Smooth muscle cell (in vitro differentiated cells): ENCODE measurements at regions not wholly inside any gene's neighbourhood (a gene's known extent, or its start where the extent isn't known, plus 50 kb on each side); places are given as distances from the start of the nearest gene placed in this dataset.
A peak's percentile ranks its signal among the peaks of the same experiment; 100 is the strongest.

ENCODE experiments used
- DNase-seq: peaks from one replicate; lab custom pipeline; 2025; ENCODE audit not compliant: unreplicated experiment; lab: John Stamatoyannopoulos, UW
- H2AFZ ChIP-seq: fragments of 200-600 bp; sonication (generic); 2 replicates; pipeline ENCODE4 v1.6.0; 2016; ENCODE audit warnings: antibody characterized with exemption, low read depth, mild to moderate bottlenecking
- H3F3A ChIP-seq: fragments of 200-600 bp; sonication (generic); 2 replicates; pipeline ENCODE4 v1.6.0; 2017; ENCODE audit warnings: antibody characterized with exemption, low read depth
- H3K27ac ChIP-seq: fragments of 200-600 bp; sonication (generic); 2 replicates; pipeline ENCODE4 v1.5.1; 2016; ENCODE audit warnings: low read depth, mild to moderate bottlenecking
- H3K27me3 ChIP-seq: fragments of 200-600 bp; sonication (generic); 2 replicates; pipeline ENCODE4 v1.6.1; 2016; ENCODE audit warnings: low read depth, mild to moderate bottlenecking
- H3K36me3 ChIP-seq: fragments of 200-600 bp; sonication (generic); 2 replicates; pipeline ENCODE4 v1.5.1; 2016; ENCODE audit warnings: low read depth
- H3K4me1 ChIP-seq: fragments of 200-600 bp; sonication (generic); 2 replicates; pipeline ENCODE4 v1.5.1; 2016; ENCODE audit warnings: low read depth
- H3K4me2 ChIP-seq: fragments of 200-600 bp; sonication (generic); 2 replicates; pipeline ENCODE4 v1.6.0; 2016; ENCODE audit warnings: mild to moderate bottlenecking
- H3K4me3 ChIP-seq: fragments of 200-600 bp; sonication (generic); 2 replicates; pipeline ENCODE4 v1.5.1; 2016; ENCODE audit warnings: mild to moderate bottlenecking
- H3K79me2 ChIP-seq: fragments of 200-600 bp; sonication (generic); 2 replicates; pipeline ENCODE4 v1.6.0; 2016; ENCODE audit warnings: low read depth, mild to moderate bottlenecking
- H3K9ac ChIP-seq: fragments of 200-600 bp; sonication (generic); 2 replicates; pipeline ENCODE4 v1.6.0; 2016; ENCODE audit warnings: low read depth
- H3K9me3 ChIP-seq: fragments of 200-600 bp; sonication (generic); replicated peaks from 2 replicates; pipeline ENCODE4 v1.5.1; 2016; ENCODE audit warnings: low read depth
- H4K20me1 ChIP-seq: fragments of 200-600 bp; sonication (generic); 2 replicates; pipeline ENCODE4 v1.6.0; 2016; ENCODE audit warnings: low read depth
- WGBS: methylation state at CpG from one replicate; pipeline ENCODE4 v1.1.7; 2016; ENCODE audit warnings: low lambda C conversion rate; 5-methylcytosine and 5-hydroxymethylcytosine counted together
- TF ChIP-seq, protein P1 (sequence below): fragments of 200-600 bp; sonication (generic); IDR thresholded peaks from 2 replicates; pipeline ENCODE4 v1.5.1; 2017; ENCODE audit warnings: borderline replicate concordance, mild to moderate bottlenecking, antibody characterized with exemption; ENCODE audit not compliant: insufficient read depth, poor library complexity, severe bottlenecking

GRCh38 chr3:101123081-101123480 is 129.9 kb upstream of the ABI3BP start:
- H3K9me3 ChIP-seq = no peaks in the 10 kb centered on the region
- no peak overlapping the region for H3K27ac ChIP-seq
- H3K79me2 ChIP-seq = no peaks in the 10 kb centered on the region
- no peaks in the 10 kb centered on the region for H3K36me3 ChIP-seq
- H3F3A ChIP-seq = no peaks in the 10 kb centered on the region
- H3K4me1 ChIP-seq = no peaks in the 10 kb centered on the region
- TF ChIP-seq, protein P1, sequence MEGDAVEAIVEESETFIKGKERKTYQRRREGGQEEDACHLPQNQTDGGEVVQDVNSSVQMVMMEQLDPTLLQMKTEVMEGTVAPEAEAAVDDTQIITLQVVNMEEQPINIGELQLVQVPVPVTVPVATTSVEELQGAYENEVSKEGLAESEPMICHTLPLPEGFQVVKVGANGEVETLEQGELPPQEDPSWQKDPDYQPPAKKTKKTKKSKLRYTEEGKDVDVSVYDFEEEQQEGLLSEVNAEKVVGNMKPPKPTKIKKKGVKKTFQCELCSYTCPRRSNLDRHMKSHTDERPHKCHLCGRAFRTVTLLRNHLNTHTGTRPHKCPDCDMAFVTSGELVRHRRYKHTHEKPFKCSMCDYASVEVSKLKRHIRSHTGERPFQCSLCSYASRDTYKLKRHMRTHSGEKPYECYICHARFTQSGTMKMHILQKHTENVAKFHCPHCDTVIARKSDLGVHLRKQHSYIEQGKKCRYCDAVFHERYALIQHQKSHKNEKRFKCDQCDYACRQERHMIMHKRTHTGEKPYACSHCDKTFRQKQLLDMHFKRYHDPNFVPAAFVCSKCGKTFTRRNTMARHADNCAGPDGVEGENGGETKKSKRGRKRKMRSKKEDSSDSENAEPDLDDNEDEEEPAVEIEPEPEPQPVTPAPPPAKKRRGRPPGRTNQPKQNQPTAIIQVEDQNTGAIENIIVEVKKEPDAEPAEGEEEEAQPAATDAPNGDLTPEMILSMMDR = no peak
- no peak overlapping the region for H3K9ac ChIP-seq
- H3K4me3 ChIP-seq = no peak overlapping the region
- no peaks in the 10 kb centered on the region for H4K20me1 ChIP-seq
- 84% methylated on average over 2 of the region's 2 CpGs for WGBS
- peaks cover 4% of the 10 kb centered on the region for H3K27me3 ChIP-seq
- DNase-seq = no peak
- H3K4me2 ChIP-seq = no peak overlapping the region
- no peak overlapping the region for H2AFZ ChIP-seq

GRCh38 chr3:101122681-101123080 is 129.5 kb upstream of the ABI3BP start:
- no peaks in the 10 kb centered on the region for H3F3A ChIP-seq
- no peaks in the 10 kb centered on the region for H3K4me1 ChIP-seq
- peaks cover 4% of the 10 kb centered on the region for H3K27me3 ChIP-seq
- H2AFZ ChIP-seq = no peak overlapping the region
- no peak for DNase-seq
- no peaks in the 10 kb centered on the region for H4K20me1 ChIP-seq
- no peaks in the 10 kb centered on the region for H3K79me2 ChIP-seq
- no peak overlapping the region for H3K27ac ChIP-seq
- no peak overlapping the region for H3K4me3 ChIP-seq
- TF ChIP-seq, protein P1 = no peak
- 74% methylated on average over 2 of the region's 2 CpGs for WGBS
- no peaks in the 10 kb centered on the region for H3K36me3 ChIP-seq
- H3K9ac ChIP-seq = no peak overlapping the region
- H3K4me2 ChIP-seq = no peak overlapping the region
- H3K9me3 ChIP-seq = no peaks in the 10 kb centered on the region

DNA sequence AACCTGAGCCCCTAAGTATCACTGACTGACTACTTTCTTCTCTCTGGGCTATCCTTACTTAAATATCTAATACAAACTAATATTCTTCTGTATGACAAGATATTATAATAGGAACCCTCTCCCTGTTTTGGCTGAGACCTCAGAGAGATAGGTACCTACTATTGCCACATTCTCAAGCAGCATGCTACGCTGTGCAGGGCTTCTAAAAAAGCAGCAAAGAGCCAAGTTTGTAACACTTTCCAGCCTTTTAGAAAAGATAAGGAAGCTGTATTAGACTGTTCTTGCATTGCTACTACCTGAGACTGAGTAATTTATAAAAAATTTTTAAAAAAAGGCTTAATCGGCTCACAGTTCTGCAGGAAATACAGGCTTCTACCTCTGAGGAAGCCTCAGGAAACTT is 126.8 kb upstream of the ABI3BP start:
- Histone ChIP-seq H4K20me1 (no peaks in the 10 kb centered on the region), H3F3A (no peaks in the 10 kb centered on the region), H3K79me2 (no peaks in the 10 kb centered on the region), H3K9me3 (no peaks in the 10 kb centered on the region), H3K27ac (no peak overlapping the region), H3K4me1 (no peaks in the 10 kb centered on the region), H3K9ac (no peak overlapping the region), H3K4me3 (no peak overlapping the region), H3K27me3 (no peaks in the 10 kb centered on the region), H2AFZ (no peak overlapping the region), H3K4me2 (no peak overlapping the region), H3K36me3 (no peaks in the 10 kb centered on the region)
- DNase-seq = no peak
- TF ChIP-seq, protein P1 = no peak
- 87% methylated on average over 2 of the region's 2 CpGs for WGBS

DNA sequence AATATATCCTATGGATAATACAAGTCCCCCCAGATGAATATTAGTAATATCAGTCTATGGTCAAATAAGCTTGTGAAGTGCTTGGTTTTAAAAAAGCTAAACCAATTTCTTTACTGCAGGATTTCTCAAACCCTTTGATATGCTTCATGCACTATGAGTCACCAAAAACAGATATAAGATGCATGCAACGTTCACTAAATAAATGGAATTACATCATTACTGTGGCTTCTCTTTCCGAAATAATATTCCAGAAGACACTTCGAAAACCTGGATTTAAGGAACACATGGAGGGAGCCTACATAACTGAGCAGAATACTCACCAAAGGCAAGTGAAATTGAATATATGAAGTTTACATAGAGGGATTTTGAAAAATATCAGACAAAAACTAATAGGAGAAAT is 126.3 kb upstream of the ABI3BP start:
- TF ChIP-seq, protein P1 = no peak
- H2AFZ ChIP-seq = no peak overlapping the region
- no peaks in the 10 kb centered on the region for H4K20me1 ChIP-seq
- no peak for DNase-seq
- H3K4me1 ChIP-seq = no peaks in the 10 kb centered on the region
- peak overlapping the region; percentile 35 for H3K27ac ChIP-seq
- H3K9me3 ChIP-seq = no peaks in the 10 kb centered on the region
- H3K79me2 ChIP-seq = no peaks in the 10 kb centered on the region
- peak overlapping the region; percentile 60 for H3K4me2 ChIP-seq
- no peaks in the 10 kb centered on the region for H3K36me3 ChIP-seq
- no peaks in the 10 kb centered on the region for H3F3A ChIP-seq
- H3K9ac ChIP-seq = no peak overlapping the region
- H3K27me3 ChIP-seq = no peaks in the 10 kb centered on the region
- WGBS = 41% methylated on average over 3 of the region's 3 CpGs
- no peak overlapping the region for H3K4me3 ChIP-seq
